ENCODE measurements at regions not wholly inside any gene's neighbourhood (a gene's known extent, or its start where the extent isn't known, plus 50 kb on each side); places are given as distances from the start of the nearest gene placed in this dataset.

DNA sequence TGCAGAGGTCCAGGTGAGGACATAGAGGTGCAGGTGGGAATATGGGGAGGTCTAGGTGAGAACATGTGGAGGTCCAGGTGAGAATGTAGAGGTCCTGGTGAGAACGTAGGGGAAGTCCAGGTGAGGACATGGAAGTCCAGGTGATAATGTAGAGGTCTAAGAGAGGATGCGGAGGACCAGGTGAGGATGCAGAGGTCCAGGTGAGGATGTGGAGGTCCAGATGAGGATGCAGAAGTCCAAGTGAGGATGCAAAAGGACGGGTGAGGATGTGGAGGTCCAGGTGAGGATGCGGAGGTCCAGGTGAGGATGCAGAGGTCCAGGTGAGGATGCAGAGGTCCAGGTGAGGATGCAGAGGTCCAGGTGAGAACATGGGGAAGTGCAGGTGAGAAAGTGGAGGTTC, 133.8 kb downstream of the MRPL36 start:
- TF ChIP-seq, protein P1, sequence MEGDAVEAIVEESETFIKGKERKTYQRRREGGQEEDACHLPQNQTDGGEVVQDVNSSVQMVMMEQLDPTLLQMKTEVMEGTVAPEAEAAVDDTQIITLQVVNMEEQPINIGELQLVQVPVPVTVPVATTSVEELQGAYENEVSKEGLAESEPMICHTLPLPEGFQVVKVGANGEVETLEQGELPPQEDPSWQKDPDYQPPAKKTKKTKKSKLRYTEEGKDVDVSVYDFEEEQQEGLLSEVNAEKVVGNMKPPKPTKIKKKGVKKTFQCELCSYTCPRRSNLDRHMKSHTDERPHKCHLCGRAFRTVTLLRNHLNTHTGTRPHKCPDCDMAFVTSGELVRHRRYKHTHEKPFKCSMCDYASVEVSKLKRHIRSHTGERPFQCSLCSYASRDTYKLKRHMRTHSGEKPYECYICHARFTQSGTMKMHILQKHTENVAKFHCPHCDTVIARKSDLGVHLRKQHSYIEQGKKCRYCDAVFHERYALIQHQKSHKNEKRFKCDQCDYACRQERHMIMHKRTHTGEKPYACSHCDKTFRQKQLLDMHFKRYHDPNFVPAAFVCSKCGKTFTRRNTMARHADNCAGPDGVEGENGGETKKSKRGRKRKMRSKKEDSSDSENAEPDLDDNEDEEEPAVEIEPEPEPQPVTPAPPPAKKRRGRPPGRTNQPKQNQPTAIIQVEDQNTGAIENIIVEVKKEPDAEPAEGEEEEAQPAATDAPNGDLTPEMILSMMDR (IDR thresholded peaks at IDR 0.05): no peak
- TF ChIP-seq POLR2A (IDR thresholded peaks at IDR 0.05): no peak

All from esophagus squamous epithelium (tissue), 4 donors.